NCI-H146 treated with DMSO at 0.1 percent for 48 hours (cell line): ENCODE measurements at regions not wholly inside any gene's neighbourhood (a gene's known extent, or its start where the extent isn't known, plus 50 kb on each side); places are given as distances from the start of the nearest gene placed in this dataset.

ENCODE experiments used
- DNase-seq: peaks from one replicate; lab custom pipeline; 2025; ENCODE audit not compliant: unreplicated experiment; lab: John Stamatoyannopoulos, UW

DNA sequence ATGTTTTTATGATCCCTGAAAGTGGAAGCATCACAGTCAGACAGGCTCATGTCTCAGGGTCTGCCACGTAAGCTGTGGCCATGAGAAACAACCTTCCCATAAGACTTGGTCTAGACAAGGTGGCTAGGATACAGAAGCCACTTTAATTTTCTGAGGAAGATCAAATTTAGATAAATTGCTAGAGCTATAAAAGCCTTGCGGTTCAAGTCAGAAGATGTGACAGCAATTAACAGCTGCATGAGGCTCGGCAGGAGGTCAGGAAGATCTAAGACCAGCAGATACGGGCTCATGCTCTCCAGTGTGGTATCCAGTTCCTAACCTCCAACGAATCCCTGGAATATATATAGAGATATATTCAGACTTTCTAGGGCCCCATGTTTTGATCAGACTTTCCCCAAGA, 577.1 kb downstream of the PLPP3 start:
- no peak for DNase-seq

- DNase-seq = no peak
These were observed 578.9 kb downstream of the PLPP3 start for GRCh38 chr1:56000424-56000823.

- DNase-seq = no peak
These were observed 581.8 kb downstream of the PLPP3 start for GRCh38 chr1:55997536-55997935.

- no peak for DNase-seq
These were observed 585.6 kb downstream of the PLPP3 start for GRCh38 chr1:55993646-55994318.

GRCh38 chr1:55990007-55990406, 589.4 kb downstream of the PLPP3 start:
- no peak for DNase-seq

GRCh38 chr1:55988963-55989452, 590.4 kb downstream of the PLPP3 start:
- no peak for DNase-seq

- no peak for DNase-seq
These were observed 591.7 kb downstream of the PLPP3 start for GRCh38 chr1:55987491-55988249.

DNA sequence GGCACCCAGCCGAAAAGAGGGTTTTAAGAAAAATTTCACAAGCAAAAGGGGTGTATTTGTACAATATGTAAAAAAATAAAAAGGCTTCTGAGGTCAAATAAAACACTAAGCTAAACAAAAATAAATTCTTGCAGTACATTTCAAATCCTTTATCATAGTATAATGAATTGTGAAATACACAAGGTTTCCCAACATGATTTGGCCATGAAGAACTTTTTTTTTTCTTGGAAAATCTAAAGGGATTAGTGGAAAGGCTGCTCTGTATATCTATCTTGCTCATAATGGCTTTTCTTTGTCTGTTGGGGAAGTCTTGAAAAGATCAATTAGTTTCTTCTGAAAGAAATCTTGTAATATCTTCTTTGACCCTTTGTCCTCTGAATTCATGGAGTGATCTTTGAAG, 593.4 kb downstream of the PLPP3 start:
- no peak for DNase-seq

- no peak for DNase-seq
These were observed 598.2 kb downstream of the PLPP3 start for GRCh38 chr1:55981010-55981650.

- no peak for DNase-seq
These were observed 598.8 kb downstream of the PLPP3 start for GRCh38 chr1:55980582-55980981.

- no peak for DNase-seq
These were observed 604.5 kb downstream of the PLPP3 start for GRCh38 chr1:55974714-55975441.

DNA sequence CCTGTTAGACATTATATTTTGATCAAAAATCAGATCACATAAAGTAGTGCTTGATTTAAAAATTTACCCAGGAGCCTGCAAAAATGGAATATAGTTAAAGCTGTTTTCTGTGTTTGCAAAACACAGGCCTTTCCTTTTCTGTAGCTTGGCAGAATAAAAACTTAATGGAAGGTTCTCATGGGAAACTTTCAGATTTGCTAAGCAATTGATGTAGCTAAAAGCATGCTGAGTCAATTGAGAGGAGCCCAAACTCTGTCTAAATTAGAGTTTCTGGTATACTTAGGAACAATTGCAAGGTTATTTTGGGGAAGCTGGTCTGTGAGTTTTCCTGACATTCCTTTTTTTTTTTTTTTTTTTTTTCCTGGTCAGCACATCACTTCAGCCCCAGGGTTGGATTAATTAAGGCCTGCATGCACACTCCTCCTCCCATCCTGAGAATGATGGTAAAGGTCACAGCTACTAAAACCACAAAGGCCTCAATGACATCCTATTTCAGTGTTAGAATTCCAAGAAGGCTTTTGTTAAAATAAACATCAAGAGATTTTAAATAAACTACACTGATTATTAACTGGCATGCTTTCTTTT, 608.7 kb downstream of the PLPP3 start:
- no peak for DNase-seq

DNA sequence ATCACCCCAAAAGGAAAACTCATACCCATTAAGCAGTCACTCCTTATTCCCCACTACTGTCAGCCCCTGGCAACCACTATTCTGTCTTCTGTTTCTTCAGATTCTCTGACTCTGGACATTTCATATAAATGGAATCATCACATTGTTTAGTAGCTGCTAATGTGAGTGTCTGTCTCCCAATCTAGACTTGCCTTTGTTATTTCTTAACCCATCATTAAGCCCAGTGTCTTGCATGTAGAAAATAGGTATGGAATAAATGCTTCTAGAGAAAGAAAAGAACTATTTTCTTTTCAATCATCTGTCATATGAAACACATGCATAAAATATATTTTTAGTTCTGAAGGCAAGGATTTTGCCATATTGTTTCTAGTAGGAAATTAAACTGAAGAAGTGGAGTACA, 610.0 kb downstream of the PLPP3 start:
- DNase-seq = no peak

GRCh38 chr1:55968661-55969060, 610.7 kb downstream of the PLPP3 start:
- DNase-seq = no peak

DNA sequence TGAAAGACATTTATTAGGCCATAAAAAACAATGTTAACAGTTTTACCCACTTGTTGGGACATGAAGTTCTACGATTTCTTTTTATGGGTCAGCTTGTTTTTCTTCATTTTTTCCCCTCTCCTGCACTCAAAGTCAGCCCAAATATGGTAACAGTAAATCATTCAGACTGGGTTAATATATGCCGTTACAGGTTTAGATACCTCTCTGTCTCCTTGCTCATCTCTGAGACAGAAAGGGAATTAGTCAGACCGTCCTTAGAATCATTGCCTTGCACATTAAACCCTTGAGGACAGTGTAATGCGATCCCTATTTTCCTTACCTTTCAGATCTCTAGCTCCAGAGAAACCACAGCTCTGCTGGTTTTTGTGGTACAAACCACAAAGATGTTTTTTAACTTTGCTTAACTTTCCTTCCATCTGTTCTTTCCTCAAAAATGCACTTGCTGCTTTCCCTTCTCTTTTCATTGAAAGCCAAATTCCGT, 613.3 kb downstream of the PLPP3 start:
- DNase-seq = no peak

DNA sequence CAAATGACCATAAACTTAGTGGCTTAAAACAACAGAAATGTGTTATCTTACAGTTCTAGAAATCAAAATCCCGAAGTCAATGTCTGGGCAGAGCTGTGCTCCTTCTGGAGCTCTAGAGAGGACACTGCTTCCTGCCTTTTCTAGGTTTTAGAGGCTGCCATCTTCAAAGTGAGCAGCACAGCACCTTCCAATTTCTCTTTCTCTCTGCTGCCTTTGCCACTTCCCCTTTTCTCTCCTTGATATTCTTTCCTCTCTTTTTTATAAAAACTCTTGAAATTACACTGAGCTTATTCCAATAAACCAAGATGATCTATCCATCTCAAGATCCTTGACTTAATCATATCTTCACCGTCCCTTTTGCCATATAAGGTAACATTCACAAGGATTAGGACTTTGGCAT, 616.9 kb downstream of the PLPP3 start:
- no peak for DNase-seq

- DNase-seq = no peak
These were observed 620.2 kb downstream of the PLPP3 start for GRCh38 chr1:55959136-55959548.

DNA sequence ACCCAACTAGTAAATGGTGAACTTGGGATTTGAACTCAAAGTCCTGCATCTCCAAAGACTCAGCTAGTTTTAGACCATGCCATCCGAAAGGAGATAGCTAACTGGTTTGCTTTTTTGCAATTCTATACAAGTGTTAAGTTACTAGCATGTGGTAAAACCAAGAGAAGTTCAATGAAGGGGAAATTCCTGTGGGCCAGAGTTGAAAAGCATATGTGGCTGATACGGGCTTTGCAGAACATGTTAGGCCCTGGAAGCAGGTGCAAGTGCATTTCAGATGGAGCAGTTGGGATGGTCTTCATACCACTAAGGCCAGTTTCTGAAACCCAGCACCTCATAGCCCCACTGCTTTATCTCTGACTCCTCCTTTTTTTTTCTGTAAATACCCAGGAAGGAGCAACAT, 620.9 kb downstream of the PLPP3 start:
- DNase-seq = no peak

- no peak for DNase-seq
These were observed 622.1 kb downstream of the PLPP3 start for GRCh38 chr1:55957276-55957675.

DNA sequence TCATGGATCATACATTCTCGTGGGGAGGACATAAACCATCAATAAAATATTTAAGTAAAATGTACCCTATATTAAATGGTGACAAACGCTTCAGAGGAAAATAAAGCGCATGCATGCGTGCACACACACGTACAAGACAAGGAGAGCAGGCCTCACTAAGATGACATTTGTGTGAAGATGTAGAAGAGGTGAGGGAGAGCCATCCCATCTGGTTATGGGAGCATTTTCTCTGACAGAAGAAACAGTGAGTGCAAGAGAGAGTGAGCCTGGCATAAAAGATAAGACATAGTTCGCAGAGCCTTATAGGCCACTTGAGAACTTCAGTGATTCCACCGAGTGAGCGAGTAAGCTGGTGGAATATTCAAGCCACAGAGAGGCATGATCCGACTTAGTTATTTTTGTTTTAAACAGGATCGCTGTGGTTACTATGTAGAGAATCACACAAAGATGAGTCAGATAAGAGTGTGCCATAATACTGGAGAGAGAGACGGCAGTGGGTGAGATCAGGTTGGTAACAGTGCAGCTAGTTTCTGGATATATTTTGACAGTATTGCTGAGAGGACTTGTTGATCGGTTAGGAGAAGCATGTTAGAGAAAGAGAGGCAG, 624.2 kb downstream of the PLPP3 start:
- no peak for DNase-seq
